ENCODE measurements at regions not wholly inside any gene's neighbourhood (a gene's known extent, or its start where the extent isn't known, plus 50 kb on each side); places are given as distances from the start of the nearest gene placed in this dataset.
"Not testable (repeated sequence)": the region's sequence is repeated elsewhere in the genome, so short reads cannot be mapped to it uniquely, and the experiment has no call there.

DNA sequence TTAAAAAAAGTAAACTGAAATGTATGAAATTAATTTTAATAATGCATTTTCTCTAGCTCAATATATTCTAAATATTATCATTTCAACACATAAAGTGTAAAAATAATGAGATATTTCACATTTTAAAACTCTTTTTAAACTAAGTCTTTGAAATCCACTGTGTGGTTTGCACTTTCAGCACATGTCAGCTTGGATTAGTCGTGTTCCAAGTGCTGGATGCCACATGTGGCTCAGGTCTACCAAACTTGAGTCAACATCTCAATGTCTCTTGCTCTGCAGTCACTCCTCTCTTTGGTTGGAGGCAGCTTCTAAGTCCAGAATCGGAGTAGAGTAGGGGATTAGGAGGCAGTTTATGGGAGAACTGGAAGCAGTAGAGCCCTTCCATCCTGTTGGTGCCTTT is 173.7 kb upstream of the ANKRD55 start:
- no peaks in the 10 kb centered on the region for H3K9me3 ChIP-seq
- peaks cover 0 to 12% of the 10 kb centered on the region in 2 donors for H3K4me1 ChIP-seq
- TF ChIP-seq, protein P1, sequence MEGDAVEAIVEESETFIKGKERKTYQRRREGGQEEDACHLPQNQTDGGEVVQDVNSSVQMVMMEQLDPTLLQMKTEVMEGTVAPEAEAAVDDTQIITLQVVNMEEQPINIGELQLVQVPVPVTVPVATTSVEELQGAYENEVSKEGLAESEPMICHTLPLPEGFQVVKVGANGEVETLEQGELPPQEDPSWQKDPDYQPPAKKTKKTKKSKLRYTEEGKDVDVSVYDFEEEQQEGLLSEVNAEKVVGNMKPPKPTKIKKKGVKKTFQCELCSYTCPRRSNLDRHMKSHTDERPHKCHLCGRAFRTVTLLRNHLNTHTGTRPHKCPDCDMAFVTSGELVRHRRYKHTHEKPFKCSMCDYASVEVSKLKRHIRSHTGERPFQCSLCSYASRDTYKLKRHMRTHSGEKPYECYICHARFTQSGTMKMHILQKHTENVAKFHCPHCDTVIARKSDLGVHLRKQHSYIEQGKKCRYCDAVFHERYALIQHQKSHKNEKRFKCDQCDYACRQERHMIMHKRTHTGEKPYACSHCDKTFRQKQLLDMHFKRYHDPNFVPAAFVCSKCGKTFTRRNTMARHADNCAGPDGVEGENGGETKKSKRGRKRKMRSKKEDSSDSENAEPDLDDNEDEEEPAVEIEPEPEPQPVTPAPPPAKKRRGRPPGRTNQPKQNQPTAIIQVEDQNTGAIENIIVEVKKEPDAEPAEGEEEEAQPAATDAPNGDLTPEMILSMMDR (IDR thresholded peaks at IDR 0.05): no peak
- no peaks in the 10 kb centered on the region for H3K27me3 ChIP-seq
- ATAC-seq (no peak), DNase-seq (no peak)
- intact Hi-C loops (cut with DNase I): no loop called here
- H3K36me3 ChIP-seq: no peaks in the 10 kb centered on the region
- H3K27ac ChIP-seq: no peak overlapping the region
- no peak overlapping the region for H3K4me3 ChIP-seq

DNA sequence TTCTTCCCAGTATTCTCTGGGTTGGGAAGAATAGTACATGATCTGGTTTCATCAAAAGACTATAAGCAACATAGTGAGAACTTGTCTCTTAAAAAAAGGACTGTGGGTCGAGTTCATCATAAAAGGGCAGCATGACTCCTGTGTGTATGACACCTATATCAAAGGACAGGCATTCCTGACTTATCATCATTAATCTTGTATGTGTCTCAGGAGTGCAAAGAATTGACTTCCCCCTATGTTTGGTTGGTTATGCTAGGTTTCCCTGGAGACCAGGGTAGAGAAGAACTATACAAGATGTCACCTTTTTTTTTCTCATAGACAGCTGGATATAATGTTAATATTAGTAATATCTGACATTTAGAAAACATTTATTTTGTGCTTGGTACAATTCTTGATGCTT is 173.1 kb upstream of the ANKRD55 start:
- ATAC-seq: no peak
- Histone ChIP-seq H3K27ac (no peak overlapping the region), H3K4me3 (no peak overlapping the region), H3K9me3 (no peaks in the 10 kb centered on the region), H3K36me3 (no peaks in the 10 kb centered on the region), H3K4me1 (peaks cover 0 to 9% of the 10 kb centered on the region in 2 donors), H3K27me3 (no peaks in the 10 kb centered on the region)
- intact Hi-C loops (cut with DNase I): no loop called here
- TF ChIP-seq, protein P1 (IDR thresholded peaks at IDR 0.05): no peak
- no peak for DNase-seq

DNA sequence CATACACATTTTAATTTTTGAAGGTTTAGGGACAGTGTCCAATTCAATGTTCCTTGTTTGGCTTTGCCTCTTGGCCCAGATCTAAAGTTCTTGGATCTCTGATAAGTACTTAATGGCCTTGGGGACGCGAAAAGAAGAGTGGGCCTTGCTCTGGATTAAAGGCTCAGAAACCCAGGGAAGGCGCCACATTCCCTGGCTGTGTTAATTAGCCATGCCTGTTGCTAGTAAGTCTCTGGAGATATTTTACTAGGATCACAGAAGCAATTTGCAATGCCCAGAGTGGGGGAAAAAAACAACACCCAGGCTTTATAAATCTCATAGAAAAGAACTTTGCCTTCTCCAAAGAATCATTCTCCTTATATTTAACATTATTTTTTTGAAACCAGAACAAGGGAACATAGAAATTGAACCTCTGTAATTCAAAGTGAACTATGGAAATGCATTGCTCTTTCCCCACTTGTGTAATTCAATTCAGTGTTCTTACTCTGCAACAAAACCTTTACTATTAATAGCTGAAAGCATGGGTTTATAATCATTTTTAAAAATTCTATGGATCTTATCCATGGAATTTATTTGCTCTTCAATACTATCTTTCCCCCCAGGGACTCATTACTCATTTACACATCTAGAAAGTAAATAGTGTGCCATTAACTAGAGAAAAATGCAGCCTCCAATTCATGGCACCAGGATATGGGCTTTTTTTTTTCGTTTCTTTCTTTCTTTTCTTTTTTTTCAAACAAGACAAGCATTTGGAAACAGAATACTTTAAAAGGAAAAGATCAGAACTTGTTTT is 172.2 kb upstream of the ANKRD55 start:
- Histone ChIP-seq H3K27ac (no peak overlapping the region), H3K4me1 (peaks cover 0 to 9% of the 10 kb centered on the region in 2 donors), H3K36me3 (no peaks in the 10 kb centered on the region), H3K9me3 (no peaks in the 10 kb centered on the region), H3K4me3 (no peak overlapping the region), H3K27me3 (no peaks in the 10 kb centered on the region)
- intact Hi-C loops (cut with DNase I): no loop called here
- ATAC-seq (no peak), DNase-seq (no peak)
- TF ChIP-seq, protein P1 (IDR thresholded peaks at IDR 0.05): no peak

DNA sequence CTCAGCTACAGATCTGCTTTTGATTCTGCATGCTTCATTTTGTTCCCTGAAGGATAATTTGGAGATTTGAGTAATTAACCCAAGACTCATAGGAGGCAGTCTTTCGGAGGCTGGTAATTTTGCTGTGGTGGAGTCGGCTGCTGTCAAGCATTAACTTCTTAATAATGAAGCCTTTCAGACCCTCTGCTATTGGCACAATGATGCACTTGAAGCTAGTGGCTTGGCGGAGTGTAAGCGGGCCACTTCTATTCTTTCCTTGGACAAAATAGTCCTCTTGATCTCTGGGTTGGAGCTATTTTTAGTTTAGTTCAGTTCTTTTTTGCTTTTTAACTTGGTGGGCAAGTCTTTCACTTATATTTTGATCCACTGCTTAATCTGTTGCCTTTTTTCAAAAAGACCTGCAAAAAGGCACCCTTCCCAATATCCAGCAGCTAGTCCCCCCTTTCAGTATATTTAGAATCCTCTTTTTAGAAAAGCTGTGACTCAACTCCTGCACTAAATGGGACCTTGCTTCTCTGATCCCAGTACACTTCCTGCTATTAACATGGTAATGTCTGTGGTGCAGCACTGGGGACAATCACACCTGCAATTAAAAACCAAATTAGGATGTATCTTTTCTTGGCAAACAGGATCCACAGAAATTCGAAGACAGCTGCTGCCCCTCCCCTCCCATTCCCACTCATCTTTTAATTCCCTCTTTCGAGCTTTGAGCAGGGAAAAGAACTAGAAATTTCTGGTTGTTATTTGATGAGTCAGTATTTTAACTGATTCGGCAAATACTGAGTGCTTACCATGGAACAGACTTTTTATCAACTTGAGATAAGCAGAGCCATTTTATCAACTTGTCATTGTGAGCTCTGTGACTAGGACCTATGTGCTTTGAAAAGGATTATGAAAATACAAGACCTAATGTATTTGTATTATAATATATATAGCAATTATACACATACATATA is 169.4 kb upstream of the ANKRD55 start:
- intact Hi-C loops (cut with DNase I): no loop called here
- no peak overlapping the region for H3K4me3 ChIP-seq
- H3K27ac ChIP-seq: no peak overlapping the region
- no peaks in the 10 kb centered on the region for H3K4me1 ChIP-seq
- no peaks in the 10 kb centered on the region for H3K27me3 ChIP-seq
- peaks cover 0 to 3% of the 10 kb centered on the region in 2 donors for H3K9me3 ChIP-seq
- peak in 1 of 4 donors; percentile 23 for DNase-seq
- H3K36me3 ChIP-seq: no peaks in the 10 kb centered on the region
- peak; percentile 42 for ATAC-seq
- TF ChIP-seq, protein P1 (IDR thresholded peaks at IDR 0.05): no peak

DNA sequence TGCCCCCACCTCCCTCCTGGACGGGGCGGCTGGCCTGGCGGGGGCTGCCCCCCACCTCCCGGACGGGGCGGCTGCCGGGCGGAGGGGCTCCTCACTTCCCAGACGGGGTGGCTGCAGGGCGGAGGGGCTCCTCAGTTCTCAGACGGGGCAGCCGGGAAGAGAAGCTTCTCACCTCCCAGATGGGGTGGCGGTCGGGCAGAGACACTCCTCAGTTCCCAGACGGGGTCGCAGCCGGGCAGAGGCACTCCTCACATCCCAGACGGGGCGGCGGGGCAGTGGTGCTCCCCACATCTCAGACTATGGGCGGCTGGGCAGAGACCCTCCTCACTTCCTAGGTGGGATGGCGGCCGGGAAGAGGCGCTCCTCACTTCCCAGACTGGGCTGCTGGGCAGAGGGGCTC is 164.7 kb upstream of the ANKRD55 start:
- intact Hi-C loops (cut with DNase I); H3K4me3 ChIP-seq; H3K36me3 ChIP-seq; H3K4me1 ChIP-seq; H3K27ac ChIP-seq; H3K27me3 ChIP-seq; ATAC-seq: not testable (repeated sequence)
- H3K9me3 ChIP-seq: peaks cover 0 to 37% of the 10 kb centered on the region in 2 donors
- DNase-seq: peak in 1 of 4 donors; percentile 48

Measured in left lung (tissue), 4 donors.